GM23338 (cell line): ENCODE measurements at regions not wholly inside any gene's neighbourhood (a gene's known extent, or its start where the extent isn't known, plus 50 kb on each side); places are given as distances from the start of the nearest gene placed in this dataset.

Experiments used
- EZH2phosphoT487 ChIP-seq: fragments of 200-600 bp; sonication (generic); IDR thresholded peaks from one replicate; pipeline ENCODE4 v1.8.1; 2018; ENCODE audit warnings: antibody characterized with exemption; ENCODE audit not compliant: unreplicated experiment
- TF ChIP-seq, protein P1 (sequence below), 2 experiments: fragments of 200-600 bp in 1 of 2; sonication (generic) in 1 of 2; conservative IDR thresholded peaks; 2 replicates each; pipeline versions ENCODE4 v1.5.1 to v1.6.1; 2016 to 2017; ENCODE audit warnings: antibody characterized with exemption in 2 of 2, low read depth in 2 of 2, mild to moderate bottlenecking in 2 of 2, moderate library complexity in 1 of 2

DNA sequence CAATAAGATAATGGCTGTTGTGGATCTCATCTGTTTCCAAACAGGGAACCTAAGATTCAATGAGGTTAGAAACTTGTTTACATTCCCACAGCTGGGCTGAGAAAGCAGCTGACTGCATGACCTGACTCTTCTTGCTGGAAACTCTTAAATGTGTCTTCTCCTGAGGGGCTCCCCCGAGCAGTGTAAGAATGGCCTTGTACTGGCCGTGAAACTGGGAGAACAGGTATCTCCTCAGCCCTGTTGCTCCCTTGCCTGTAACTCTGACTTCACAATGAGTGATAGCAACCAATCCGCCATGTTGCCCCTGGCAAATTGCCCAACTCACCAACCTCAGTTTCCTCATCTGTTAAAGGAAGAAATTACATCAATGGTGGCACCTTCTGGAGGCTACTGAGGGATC lies 59.1 kb upstream of the CCL2 start:
- TF ChIP-seq, protein P1, sequence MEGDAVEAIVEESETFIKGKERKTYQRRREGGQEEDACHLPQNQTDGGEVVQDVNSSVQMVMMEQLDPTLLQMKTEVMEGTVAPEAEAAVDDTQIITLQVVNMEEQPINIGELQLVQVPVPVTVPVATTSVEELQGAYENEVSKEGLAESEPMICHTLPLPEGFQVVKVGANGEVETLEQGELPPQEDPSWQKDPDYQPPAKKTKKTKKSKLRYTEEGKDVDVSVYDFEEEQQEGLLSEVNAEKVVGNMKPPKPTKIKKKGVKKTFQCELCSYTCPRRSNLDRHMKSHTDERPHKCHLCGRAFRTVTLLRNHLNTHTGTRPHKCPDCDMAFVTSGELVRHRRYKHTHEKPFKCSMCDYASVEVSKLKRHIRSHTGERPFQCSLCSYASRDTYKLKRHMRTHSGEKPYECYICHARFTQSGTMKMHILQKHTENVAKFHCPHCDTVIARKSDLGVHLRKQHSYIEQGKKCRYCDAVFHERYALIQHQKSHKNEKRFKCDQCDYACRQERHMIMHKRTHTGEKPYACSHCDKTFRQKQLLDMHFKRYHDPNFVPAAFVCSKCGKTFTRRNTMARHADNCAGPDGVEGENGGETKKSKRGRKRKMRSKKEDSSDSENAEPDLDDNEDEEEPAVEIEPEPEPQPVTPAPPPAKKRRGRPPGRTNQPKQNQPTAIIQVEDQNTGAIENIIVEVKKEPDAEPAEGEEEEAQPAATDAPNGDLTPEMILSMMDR (conservative IDR thresholded peaks at IDR 0.05; ENCODE audit: low read depth in 2 of 2): no peak
- TF ChIP-seq EZH2phosphoT487: no peak
